SJCRH30 (cell line): ENCODE measurements at regions not wholly inside any gene's neighbourhood (a gene's known extent, or its start where the extent isn't known, plus 50 kb on each side); places are given as distances from the start of the nearest gene placed in this dataset.
A peak's percentile ranks its signal among the peaks of the same experiment; 100 is the strongest.

Source experiments
- DNase-seq, 2 experiments: peaks; one replicate each; pipeline ENCODE4 v3.0.0-alpha.2; 2015 to 2020
- H3K27ac ChIP-seq: fragments of 250-450 bp; sonication (Bioruptor Pico); 2 replicates; pipeline ENCODE4 v1.5.1; 2020; ENCODE audit warnings: mild to moderate bottlenecking, moderate library complexity
- H3K27me3 ChIP-seq: fragments of 250-450 bp; sonication (Bioruptor Pico); 2 replicates; pipeline ENCODE4 v1.5.1; 2020; ENCODE audit warnings: mild to moderate bottlenecking, moderate library complexity
- H3K36me3 ChIP-seq: fragments of 250-450 bp; sonication (Bioruptor Pico); 2 replicates; pipeline ENCODE4 v1.5.1; 2020; ENCODE audit warnings: mild to moderate bottlenecking, moderate library complexity
- H3K4me1 ChIP-seq: fragments of 250-450 bp; sonication (Bioruptor Pico); 2 replicates; pipeline ENCODE4 v1.5.1; 2020; ENCODE audit warnings: mild to moderate bottlenecking, moderate library complexity
- H3K4me3 ChIP-seq: fragments of 250-450 bp; sonication (Bioruptor Pico); 2 replicates; pipeline ENCODE4 v1.5.1; 2020; ENCODE audit warnings: mild to moderate bottlenecking, moderate library complexity
- H3K9me3 ChIP-seq: fragments of 250-450 bp; sonication (Bioruptor Pico); replicated peaks from 2 replicates; pipeline ENCODE4 v1.5.1; 2020; ENCODE audit warnings: mild to moderate bottlenecking, moderate library complexity

GRCh38 chrX:6718766-6719165 is 183.8 kb upstream of the VCX3A start:
- Histone ChIP-seq H3K27me3 (no peaks in the 10 kb centered on the region), H3K36me3 (no peaks in the 10 kb centered on the region), H3K27ac (no peak overlapping the region), H3K9me3 (no peaks in the 10 kb centered on the region), H3K4me3 (no peak overlapping the region), H3K4me1 (no peaks in the 10 kb centered on the region)
- no peak for DNase-seq

DNA sequence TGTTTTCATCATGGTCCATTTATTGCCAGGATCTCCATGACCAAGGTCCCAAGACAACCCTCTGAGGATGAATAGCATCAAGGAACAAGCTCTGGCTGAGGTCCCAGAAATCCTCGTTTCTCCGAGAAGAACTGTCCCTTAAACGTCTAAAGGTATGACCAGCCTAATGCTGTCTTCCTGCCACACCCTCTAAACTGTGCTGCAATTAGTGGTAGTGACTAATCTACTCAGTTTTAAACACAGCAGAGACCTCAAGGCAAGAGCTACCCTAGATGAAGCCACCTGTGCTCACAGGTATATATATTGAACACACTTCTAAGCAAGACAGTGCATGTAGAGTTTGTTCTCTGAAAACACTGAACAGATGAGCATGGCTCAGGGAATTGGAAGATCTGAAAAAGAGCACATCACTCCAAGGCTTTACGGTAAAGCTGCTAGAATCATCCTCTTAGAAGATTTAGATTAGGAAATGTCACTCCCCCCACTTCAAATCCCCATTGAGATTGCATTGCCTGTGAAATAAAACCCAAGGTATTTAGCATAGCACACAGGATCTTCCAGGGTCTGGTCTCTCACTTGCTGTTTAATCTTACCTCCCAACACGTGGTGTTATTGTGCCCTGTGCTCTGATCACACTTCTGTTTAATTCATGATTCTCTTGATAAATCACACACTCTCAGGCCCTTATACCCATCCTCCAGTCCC is 173.9 kb upstream of the VCX3A start:
- H3K27me3 ChIP-seq: no peaks in the 10 kb centered on the region
- peak overlapping the region; percentile 68 for H3K27ac ChIP-seq
- no peak overlapping the region for H3K4me3 ChIP-seq
- DNase-seq: no peak
- no peaks in the 10 kb centered on the region for H3K9me3 ChIP-seq
- H3K4me1 ChIP-seq: peaks cover 15% of the 10 kb centered on the region; the same call in 1 of the 2 replicates
- no peaks in the 10 kb centered on the region for H3K36me3 ChIP-seq

DNA sequence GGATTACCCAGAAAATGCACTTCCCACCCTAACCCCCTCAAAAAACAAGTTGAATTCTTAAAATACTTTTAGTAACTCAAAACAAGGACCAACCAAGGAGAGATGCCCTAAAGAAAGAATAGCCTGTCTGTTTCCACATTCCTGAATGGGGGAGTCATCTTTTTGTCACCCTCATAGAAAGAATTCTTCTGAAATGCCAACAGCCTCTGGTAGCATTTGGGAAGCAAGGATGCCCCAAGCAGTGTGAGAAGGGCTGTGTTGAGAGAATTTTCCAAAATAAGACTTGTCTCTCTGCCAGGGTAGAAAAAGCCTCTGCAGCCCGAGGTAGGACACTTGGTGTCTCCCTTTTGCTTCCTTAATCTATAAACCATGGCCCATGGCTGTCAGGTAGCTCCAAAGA is 173.1 kb upstream of the VCX3A start:
- Histone ChIP-seq H3K27ac (peak overlapping the region; percentile 68), H3K4me1 (peaks cover 15% of the 10 kb centered on the region; the same call in 1 of the 2 replicates), H3K27me3 (no peaks in the 10 kb centered on the region), H3K9me3 (no peaks in the 10 kb centered on the region), H3K36me3 (no peaks in the 10 kb centered on the region), H3K4me3 (no peak overlapping the region)
- peak; percentile 26 to 27 for DNase-seq

GRCh38 chrX:6707497-6707896 is 172.6 kb upstream of the VCX3A start:
- DNase-seq: no peak
- Histone ChIP-seq H3K4me1 (peaks cover 15% of the 10 kb centered on the region; the same call in 1 of the 2 replicates), H3K36me3 (no peaks in the 10 kb centered on the region), H3K27me3 (no peaks in the 10 kb centered on the region), H3K4me3 (no peak overlapping the region), H3K27ac (peak overlapping the region; percentile 68), H3K9me3 (no peaks in the 10 kb centered on the region)

GRCh38 chrX:6701085-6701484 is 166.2 kb upstream of the VCX3A start:
- DNase-seq: no peak
- Histone ChIP-seq H3K4me3 (no peak overlapping the region), H3K4me1 (no peaks in the 10 kb centered on the region), H3K27ac (no peak overlapping the region), H3K9me3 (no peaks in the 10 kb centered on the region), H3K27me3 (no peaks in the 10 kb centered on the region), H3K36me3 (no peaks in the 10 kb centered on the region)

DNA sequence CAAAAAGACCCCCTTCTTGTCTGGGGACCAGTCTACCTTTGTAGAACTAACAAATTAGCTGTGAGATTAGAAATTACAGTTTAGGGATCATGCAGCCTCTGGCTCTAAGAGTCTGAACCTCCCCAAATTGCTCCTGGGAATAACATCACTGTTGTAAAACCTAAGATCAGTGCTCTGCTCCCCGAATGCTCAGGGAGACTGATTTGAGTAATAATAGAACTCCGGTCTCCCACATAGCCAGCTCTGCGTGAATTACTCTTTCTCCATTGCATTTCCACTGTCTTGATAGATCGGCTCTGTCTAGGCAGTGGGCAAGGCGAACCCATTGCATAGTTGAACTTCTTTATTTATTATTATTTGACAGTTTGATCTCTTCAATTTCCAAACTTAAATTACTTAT is 160.8 kb upstream of the VCX3A start:
- no peak overlapping the region for H3K4me3 ChIP-seq
- H3K36me3 ChIP-seq: no peaks in the 10 kb centered on the region
- no peaks in the 10 kb centered on the region for H3K27me3 ChIP-seq
- H3K9me3 ChIP-seq: no peaks in the 10 kb centered on the region
- no peak overlapping the region for H3K27ac ChIP-seq
- no peaks in the 10 kb centered on the region for H3K4me1 ChIP-seq
- DNase-seq: no peak

DNA sequence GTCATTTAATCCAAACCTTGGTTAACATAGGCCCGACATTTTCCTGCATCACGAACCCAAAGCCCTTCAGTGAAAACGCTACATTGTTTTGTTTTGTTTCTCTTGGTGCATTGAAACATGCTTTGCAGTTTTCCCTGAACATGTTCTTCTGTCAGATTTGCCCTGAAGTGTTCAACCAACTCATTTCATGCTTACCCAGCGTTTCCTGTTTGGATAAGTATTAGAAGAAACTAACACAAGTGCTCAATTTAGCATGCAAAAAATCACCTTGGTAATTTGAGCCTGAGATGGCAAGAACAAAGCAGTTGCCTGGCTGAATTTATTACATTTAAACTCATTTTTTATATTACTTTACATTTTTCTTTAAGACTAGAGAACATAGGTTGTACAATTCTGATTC is 160.1 kb upstream of the VCX3A start:
- Histone ChIP-seq H3K4me1 (no peaks in the 10 kb centered on the region), H3K9me3 (no peaks in the 10 kb centered on the region), H3K36me3 (no peaks in the 10 kb centered on the region), H3K4me3 (no peak overlapping the region), H3K27me3 (no peaks in the 10 kb centered on the region), H3K27ac (no peak overlapping the region)
- no peak for DNase-seq

GRCh38 chrX:6694221-6694620 is 159.3 kb upstream of the VCX3A start:
- Histone ChIP-seq H3K27ac (no peak overlapping the region), H3K4me3 (no peak overlapping the region), H3K27me3 (no peaks in the 10 kb centered on the region), H3K4me1 (no peaks in the 10 kb centered on the region), H3K36me3 (no peaks in the 10 kb centered on the region), H3K9me3 (no peaks in the 10 kb centered on the region)
- DNase-seq: no peak

DNA sequence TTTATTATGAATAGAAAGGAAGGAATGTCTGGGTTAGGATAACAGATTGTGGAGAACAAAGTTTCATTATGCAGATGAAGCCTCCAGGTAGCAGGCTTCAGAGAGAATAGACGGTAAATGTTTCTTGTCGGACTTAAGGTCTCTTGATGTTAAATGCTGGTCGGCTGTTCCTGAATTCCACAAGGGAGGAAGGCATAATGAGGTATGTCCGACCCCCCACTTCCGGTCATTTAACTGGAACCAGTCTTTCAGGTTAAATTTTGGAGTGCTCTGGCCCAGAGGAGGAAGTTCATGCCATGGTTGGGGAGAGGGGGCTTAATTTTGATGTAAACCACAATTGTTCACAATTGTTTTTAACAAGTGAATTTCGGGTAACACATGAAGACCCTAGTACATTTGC is 158.1 kb upstream of the VCX3A start:
- H3K27ac ChIP-seq: no peak overlapping the region
- H3K27me3 ChIP-seq: no peaks in the 10 kb centered on the region
- H3K4me1 ChIP-seq: no peaks in the 10 kb centered on the region
- no peak overlapping the region for H3K4me3 ChIP-seq
- no peaks in the 10 kb centered on the region for H3K36me3 ChIP-seq
- H3K9me3 ChIP-seq: no peaks in the 10 kb centered on the region
- no peak for DNase-seq

DNA sequence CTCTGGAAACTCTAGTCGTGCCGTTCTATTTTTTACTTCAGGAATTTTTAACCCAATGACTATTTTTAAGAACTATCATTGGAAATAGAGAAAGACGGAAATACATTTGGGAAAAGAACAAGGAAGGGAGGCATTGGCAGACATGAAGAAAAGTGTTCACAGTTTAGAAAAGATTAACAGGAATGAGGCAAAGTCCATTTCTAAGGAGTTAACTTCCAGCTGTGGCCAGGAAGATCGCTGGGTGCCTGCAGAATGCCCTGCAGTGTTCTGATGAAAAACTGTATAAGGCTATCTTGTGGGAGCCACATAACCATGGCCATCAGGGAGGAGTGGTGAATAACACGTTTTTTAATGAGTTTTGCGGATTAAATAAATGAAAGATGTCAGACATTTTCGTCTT is 150.6 kb upstream of the VCX3A start:
- H3K4me1 ChIP-seq: no peaks in the 10 kb centered on the region
- no peak overlapping the region for H3K27ac ChIP-seq
- no peak for DNase-seq
- no peak overlapping the region for H3K4me3 ChIP-seq
- no peaks in the 10 kb centered on the region for H3K36me3 ChIP-seq
- H3K9me3 ChIP-seq: no peaks in the 10 kb centered on the region
- no peaks in the 10 kb centered on the region for H3K27me3 ChIP-seq

- no peaks in the 10 kb centered on the region for H3K27me3 ChIP-seq
- H3K4me1 ChIP-seq: no peaks in the 10 kb centered on the region
- H3K4me3 ChIP-seq: no peak overlapping the region
- no peak for DNase-seq
- no peaks in the 10 kb centered on the region for H3K9me3 ChIP-seq
- H3K36me3 ChIP-seq: no peaks in the 10 kb centered on the region
- H3K27ac ChIP-seq: no peak overlapping the region
Observed at GRCh38 chrX:6683353-6683752, 148.4 kb upstream of the VCX3A start.

- DNase-seq: no peak
- Histone ChIP-seq H3K4me3 (no peak overlapping the region), H3K27ac (no peak overlapping the region), H3K4me1 (no peaks in the 10 kb centered on the region), H3K9me3 (no peaks in the 10 kb centered on the region), H3K27me3 (no peaks in the 10 kb centered on the region), H3K36me3 (no peaks in the 10 kb centered on the region)
Observed at GRCh38 chrX:6681521-6682145, 146.7 kb upstream of the VCX3A start.

GRCh38 chrX:6679988-6680387 is 145.1 kb upstream of the VCX3A start:
- H3K4me3 ChIP-seq: no peak overlapping the region
- H3K36me3 ChIP-seq: no peaks in the 10 kb centered on the region
- no peaks in the 10 kb centered on the region for H3K27me3 ChIP-seq
- H3K27ac ChIP-seq: no peak overlapping the region
- no peaks in the 10 kb centered on the region for H3K9me3 ChIP-seq
- no peaks in the 10 kb centered on the region for H3K4me1 ChIP-seq
- no peak for DNase-seq

GRCh38 chrX:6679550-6679949 is 144.6 kb upstream of the VCX3A start:
- Histone ChIP-seq H3K27me3 (no peaks in the 10 kb centered on the region), H3K36me3 (no peaks in the 10 kb centered on the region), H3K27ac (no peak overlapping the region), H3K4me3 (no peak overlapping the region), H3K4me1 (no peaks in the 10 kb centered on the region), H3K9me3 (no peaks in the 10 kb centered on the region)
- no peak for DNase-seq

- H3K36me3 ChIP-seq: no peaks in the 10 kb centered on the region
- no peaks in the 10 kb centered on the region for H3K4me1 ChIP-seq
Observed at GRCh38 chrX:6678313-6678712, 143.4 kb upstream of the VCX3A start.

DNA sequence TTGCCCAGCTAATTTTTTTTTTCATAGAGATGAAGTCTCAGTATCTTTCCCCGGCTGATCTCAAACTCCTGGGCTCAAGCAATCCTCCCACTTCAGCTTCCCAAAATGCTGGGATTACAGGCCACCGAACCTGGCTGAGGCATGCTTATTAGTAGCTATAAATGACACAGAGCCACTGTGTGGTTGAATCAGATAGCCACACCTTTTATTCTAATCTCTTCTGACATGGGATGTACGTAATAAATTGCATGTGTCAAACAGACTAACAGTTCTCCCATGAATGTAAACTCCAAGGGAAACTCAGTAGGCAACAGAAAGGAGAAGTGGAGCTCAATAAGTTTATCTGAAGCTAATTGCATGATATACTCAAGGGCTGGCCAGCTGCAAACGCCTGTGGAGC is 139.8 kb upstream of the VCX3A start:
- no peaks in the 10 kb centered on the region for H3K27me3 ChIP-seq
- no peaks in the 10 kb centered on the region for H3K9me3 ChIP-seq
- H3K27ac ChIP-seq: no peak overlapping the region
- no peaks in the 10 kb centered on the region for H3K36me3 ChIP-seq
- no peak for DNase-seq
- no peak overlapping the region for H3K4me3 ChIP-seq
- no peaks in the 10 kb centered on the region for H3K4me1 ChIP-seq

More at GRCh38 chrX:6678313-6678712, 143.4 kb upstream of the VCX3A start:
- no peak overlapping the region for H3K4me3 ChIP-seq
- H3K27ac ChIP-seq: no peak overlapping the region
- no peaks in the 10 kb centered on the region for H3K9me3 ChIP-seq
- DNase-seq: no peak
- no peaks in the 10 kb centered on the region for H3K27me3 ChIP-seq
